ENCODE measurements at regions not wholly inside any gene's neighbourhood (a gene's known extent, or its start where the extent isn't known, plus 50 kb on each side); places are given as distances from the start of the nearest gene placed in this dataset.
"Not testable (repeated sequence)": the region's sequence is repeated elsewhere in the genome, so short reads cannot be mapped to it uniquely, and the experiment has no call there.

GRCh38 chr1:213698092-213698702 lies 289.6 kb upstream of the PROX1 start:
- no peak for TF ChIP-seq CTCF (IDR thresholded peaks at IDR 0.05; ENCODE audit: extremely low read depth, missing control alignments)
- no peak for DNase-seq (ENCODE audit: low spot score)

- no peak for TF ChIP-seq CTCF (IDR thresholded peaks at IDR 0.05; ENCODE audit: extremely low read depth, missing control alignments)
- no peak for DNase-seq (ENCODE audit: low spot score)
Observed at GRCh38 chr1:213702703-213703102, 285.1 kb upstream of the PROX1 start.

- no peak for TF ChIP-seq CTCF (IDR thresholded peaks at IDR 0.05; ENCODE audit: extremely low read depth, missing control alignments)
- DNase-seq (ENCODE audit: low spot score): no peak
Observed at GRCh38 chr1:213704941-213705340, 282.8 kb upstream of the PROX1 start.

- not testable (repeated sequence) for DNase-seq (ENCODE audit: low spot score)
Observed at GRCh38 chr1:213711833-213712490, 275.8 kb upstream of the PROX1 start.

GRCh38 chr1:213714645-213715044 lies 273.1 kb upstream of the PROX1 start:
- TF ChIP-seq CTCF (IDR thresholded peaks at IDR 0.05; ENCODE audit: extremely low read depth, missing control alignments): no peak
- no peak for DNase-seq (ENCODE audit: low spot score)

GRCh38 chr1:213715182-213715581 lies 272.6 kb upstream of the PROX1 start:
- TF ChIP-seq CTCF (IDR thresholded peaks at IDR 0.05; ENCODE audit: extremely low read depth, missing control alignments): no peak
- DNase-seq (ENCODE audit: low spot score): no peak

GRCh38 chr1:213719462-213719861 lies 268.3 kb upstream of the PROX1 start:
- DNase-seq (ENCODE audit: low spot score): no peak
- no peak for TF ChIP-seq CTCF (IDR thresholded peaks at IDR 0.05; ENCODE audit: extremely low read depth, missing control alignments)

GRCh38 chr1:213720032-213720431 lies 267.7 kb upstream of the PROX1 start:
- no peak for DNase-seq (ENCODE audit: low spot score)
- no peak for TF ChIP-seq CTCF (IDR thresholded peaks at IDR 0.05; ENCODE audit: extremely low read depth, missing control alignments)
